ENCODE measurements at regions not wholly inside any gene's neighbourhood (a gene's known extent, or its start where the extent isn't known, plus 50 kb on each side); places are given as distances from the start of the nearest gene placed in this dataset.

- no peak for TF ChIP-seq CTCF (IDR thresholded peaks at IDR 0.05)
- no peak for TF ChIP-seq ZFX (IDR thresholded peaks at IDR 0.05; ENCODE audit: borderline replicate concordance)
Observed at GRCh38 chr4:174144106-174144505, 139.4 kb downstream of the FBXO8 start.

Data from 22Rv1 (cell line).